WTC11 (cell line): ENCODE measurements at regions not wholly inside any gene's neighbourhood (a gene's known extent, or its start where the extent isn't known, plus 50 kb on each side); places are given as distances from the start of the nearest gene placed in this dataset.

ENCODE experiments used
- ATAC-seq: fragments of 200-7000 bp; cut with Tn5 transposase; 2 replicates; pipeline ENCODE4 v1.10.0; 2021; ENCODE audit warnings: mild to moderate bottlenecking, moderate library complexity
- CTCF ChIA-PET: fragments of 300-600 bp; sonication (Branson Sonifier 250); formaldehyde crosslinking; loops from one replicate; lab custom pipeline; 2021; ENCODE audit warnings: antibody characterized with exemption; lab: Charles Lee
- POLR2A ChIA-PET: fragments of 350-600 bp; sonication (Branson Sonifier 250); formaldehyde crosslinking; loops from one replicate; lab custom pipeline; 2021; ENCODE audit warnings: antibody characterized with exemption; lab: Charles Lee
- DNase-seq: peaks from one replicate; pipeline ENCODE4 v3.0.0; 2021; ENCODE audit warnings: low spot score
- H3K27ac Mint-ChIP-seq: 2 replicates; pipeline ENCODE4 v1.8.0; 2021; ENCODE audit warnings: mixed read lengths
- H3K27me3 Mint-ChIP-seq: 2 replicates; pipeline ENCODE4 v1.8.0; 2021; ENCODE audit warnings: low read depth, mild to moderate bottlenecking, moderate library complexity, mixed read lengths
- H3K36me3 Mint-ChIP-seq: 2 replicates; pipeline ENCODE4 v1.8.0; 2021; ENCODE audit warnings: mixed read lengths
- H3K4me1 Mint-ChIP-seq: 2 replicates; pipeline ENCODE4 v1.8.0; 2022; ENCODE audit warnings: mixed read lengths
- H3K4me3 Mint-ChIP-seq: 2 replicates; pipeline ENCODE4 v1.8.0; 2021; ENCODE audit warnings: mild to moderate bottlenecking, moderate library complexity, mixed read lengths
- H3K9me3 Mint-ChIP-seq: 2 replicates; pipeline ENCODE4 v1.8.0; 2021; ENCODE audit warnings: mixed read lengths
- AR ChIP-seq: fragments of 250-450 bp; sonication (Bioruptor Pico); IDR thresholded peaks from 2 replicates; pipeline ENCODE4 v1.9.0; 2021; ENCODE audit warnings: mild to moderate bottlenecking
- CDX4 ChIP-seq: fragments of 250-450 bp; sonication (Bioruptor Pico); IDR thresholded peaks from 2 replicates; pipeline ENCODE4 v1.9.0; 2021; ENCODE audit warnings: moderate library complexity, mild to moderate bottlenecking, inconsistent platforms, borderline replicate concordance
- CREM ChIP-seq: sonication (generic); formaldehyde crosslinking; IDR thresholded peaks from 2 replicates; pipeline ENCODE4 v1.8.1; 2022; ENCODE audit warnings: mild to moderate bottlenecking, missing genetic modification reagents, moderate library complexity
- ELF4 ChIP-seq: sonication (generic); formaldehyde crosslinking; IDR thresholded peaks from 2 replicates; pipeline ENCODE4 v1.8.1; 2022; ENCODE audit warnings: low read depth, mild to moderate bottlenecking, moderate library complexity, missing genetic modification reagents
- ERG ChIP-seq: fragments of 250-450 bp; sonication (Bioruptor Pico); IDR thresholded peaks from 2 replicates; pipeline ENCODE4 v1.8.0; 2021; ENCODE audit warnings: mild to moderate bottlenecking
- ETV6 ChIP-seq: sonication (generic); formaldehyde crosslinking; IDR thresholded peaks from 2 replicates; pipeline ENCODE4 v1.8.1; 2022; ENCODE audit warnings: mild to moderate bottlenecking, missing genetic modification reagents
- GRHL2 ChIP-seq: fragments of 250-450 bp; sonication (Bioruptor Pico); IDR thresholded peaks from 2 replicates; pipeline ENCODE4 v1.8.0; 2022; ENCODE audit warnings: mild to moderate bottlenecking, moderate library complexity; ENCODE audit not compliant: insufficient replicate concordance, severe bottlenecking
- HMGXB4 ChIP-seq: sonication (generic); formaldehyde crosslinking; IDR thresholded peaks from 2 replicates; pipeline ENCODE4 v1.8.1; 2023; ENCODE audit warnings: mild to moderate bottlenecking, moderate library complexity, missing genetic modification reagents
- JAZF1 ChIP-seq: fragments of 250-450 bp; sonication (Bioruptor Pico); IDR thresholded peaks from 2 replicates; pipeline ENCODE4 v1.9.0; 2021; ENCODE audit warnings: moderate library complexity, mild to moderate bottlenecking, inconsistent platforms
- MLX ChIP-seq: sonication (generic); formaldehyde crosslinking; IDR thresholded peaks from 2 replicates; pipeline ENCODE4 v1.8.1; 2023; ENCODE audit warnings: mild to moderate bottlenecking, missing genetic modification reagents, moderate library complexity
- RELA ChIP-seq: sonication (generic); formaldehyde crosslinking; IDR thresholded peaks from 2 replicates; pipeline ENCODE4 v1.8.1; 2022; ENCODE audit warnings: missing genetic modification reagents, mild to moderate bottlenecking, borderline replicate concordance
- SOX15 ChIP-seq: fragments of 250-450 bp; sonication (Bioruptor Pico); IDR thresholded peaks from 2 replicates; pipeline ENCODE4 v1.9.0; 2021; ENCODE audit warnings: mild to moderate bottlenecking
- STAT6 ChIP-seq: sonication (generic); formaldehyde crosslinking; conservative IDR thresholded peaks from 2 replicates; pipeline ENCODE4 v1.8.1; 2023; ENCODE audit warnings: mild to moderate bottlenecking, low read depth, missing genetic modification reagents, moderate library complexity
- TEAD1 ChIP-seq: sonication (generic); formaldehyde crosslinking; IDR thresholded peaks from 2 replicates; pipeline ENCODE4 v1.8.0; 2022; ENCODE audit warnings: mild to moderate bottlenecking, missing genetic modification reagents
- ZNF121 ChIP-seq: sonication (generic); formaldehyde crosslinking; IDR thresholded peaks from 2 replicates; pipeline ENCODE4 v1.8.0; 2023; ENCODE audit warnings: missing genetic modification reagents
- ZNF219 ChIP-seq: sonication (generic); formaldehyde crosslinking; IDR thresholded peaks from 2 replicates; pipeline ENCODE4 v1.8.0; 2023; ENCODE audit warnings: missing genetic modification reagents, mild to moderate bottlenecking, borderline replicate concordance
- ZNF232 ChIP-seq: sonication (generic); formaldehyde crosslinking; IDR thresholded peaks from 2 replicates; pipeline ENCODE4 v1.8.0; 2022; ENCODE audit warnings: mild to moderate bottlenecking, missing genetic modification reagents
- ZNF416 ChIP-seq: fragments of 250-450 bp; sonication (Bioruptor Pico); IDR thresholded peaks from 2 replicates; pipeline ENCODE4 v1.9.0; 2021; ENCODE audit warnings: mild to moderate bottlenecking, inconsistent platforms
- ZNF532 ChIP-seq: fragments of 250-450 bp; sonication (Bioruptor Pico); IDR thresholded peaks from 2 replicates; pipeline ENCODE4 v1.9.0; 2021; ENCODE audit warnings: mild to moderate bottlenecking, borderline replicate concordance

GRCh38 chr11:115612046-115612730, 108.0 kb upstream of the CADM1 start:
- Mint-ChIP-seq H3K27me3 (peaks cover 7% of the 10 kb centered on the region), H3K36me3 (no peaks in the 10 kb centered on the region), H3K27ac (no peak overlapping the region), H3K9me3 (no peaks in the 10 kb centered on the region), H3K4me3 (0 out of 2 replicates have a peak overlapping the region, but pooled peaks have one; percentile 0), H3K4me1 (peaks cover 25% of the 10 kb centered on the region)
- ChIA-PET POLR2A (interaction anchor here (0.7 kb wide), 1 partner anchor 40 kb away, joined by 5 read pairs; no protein-coding TSS in a partner anchor), CTCF (interaction anchor here (0.6 to 1.0 kb wide), 2 partner anchors 31 to 88 kb away, joined by 3 read pairs; no protein-coding TSS in a partner anchor)
- ATAC-seq = peak; percentile 82
- no peak for DNase-seq
- TF ChIP-seq JAZF1 (CRISPR knock-in tag) (no peak), ZNF532 (CRISPR knock-in tag) (0 out of 2 replicates have a peak, but pooled peaks have one; percentile 40)

GRCh38 chr11:115611343-115611742, 107.1 kb upstream of the CADM1 start:
- no peak overlapping the region for H3K27ac Mint-ChIP-seq
- CTCF ChIA-PET = no interaction called here
- no peak overlapping the region for H3K4me3 Mint-ChIP-seq
- ATAC-seq (peak; percentile 25; the same call in 1 of the 2 replicates), DNase-seq (no peak)
- TF ChIP-seq ZNF121 (CRISPR knock-in tag) (no peak), TEAD1 (CRISPR knock-in tag) (no peak), STAT6 (CRISPR knock-in tag) (no peak), ERG (CRISPR knock-in tag) (no peak), RELA (CRISPR knock-in tag) (no peak), HMGXB4 (CRISPR knock-in tag) (no peak), ZNF416 (no peak), ZNF219 (CRISPR knock-in tag) (no peak), ZNF232 (CRISPR knock-in tag) (no peak), MLX (no peak), GRHL2 (CRISPR knock-in tag) (no peak), ELF4 (no peak), CREM (CRISPR knock-in tag) (no peak), AR (no peak), ETV6 (CRISPR knock-in tag) (no peak), SOX15 (CRISPR knock-in tag) (no peak), CDX4 (CRISPR knock-in tag) (no peak)
- peaks cover 7% of the 10 kb centered on the region for H3K27me3 Mint-ChIP-seq
- H3K36me3 Mint-ChIP-seq = no peaks in the 10 kb centered on the region
- no peaks in the 10 kb centered on the region for H3K9me3 Mint-ChIP-seq
- POLR2A ChIA-PET = no interaction called here
- peaks cover 25% of the 10 kb centered on the region for H3K4me1 Mint-ChIP-seq
